ENCODE measurements at regions not wholly inside any gene's neighbourhood (a gene's known extent, or its start where the extent isn't known, plus 50 kb on each side); places are given as distances from the start of the nearest gene placed in this dataset.
A peak's percentile ranks its signal among the peaks of the same experiment; 100 is the strongest.

GRCh38 chr4:155530290-155530689 is 136.4 kb upstream of the GUCY1A1 start:
- in situ Hi-C loops (cut with HindIII; ENCODE audit: low pct_ligation_motif_present, low pct_unique_long_range_greater_than_20kb, low sequenced_read_pairs): no loop called here
- DNase-seq: no peak

GRCh38 chr4:155529716-155530115 is 136.9 kb upstream of the GUCY1A1 start:
- in situ Hi-C loops (cut with HindIII; ENCODE audit: low pct_ligation_motif_present, low pct_unique_long_range_greater_than_20kb, low sequenced_read_pairs): no loop called here
- no peak for DNase-seq

- peak; percentile 29 for DNase-seq
- in situ Hi-C loops (cut with HindIII; ENCODE audit: low pct_ligation_motif_present, low pct_unique_long_range_greater_than_20kb, low sequenced_read_pairs): no loop called here
Measured at GRCh38 chr4:155529272-155529671, 137.4 kb upstream of the GUCY1A1 start.

- in situ Hi-C loops (cut with HindIII; ENCODE audit: low pct_ligation_motif_present, low pct_unique_long_range_greater_than_20kb, low sequenced_read_pairs): no loop called here
- no peak for DNase-seq
Measured at GRCh38 chr4:155526452-155527169, 140.0 kb upstream of the GUCY1A1 start.

GRCh38 chr4:155524926-155525455 is 141.7 kb upstream of the GUCY1A1 start:
- in situ Hi-C loops (cut with HindIII; ENCODE audit: low pct_ligation_motif_present, low pct_unique_long_range_greater_than_20kb, low sequenced_read_pairs): no loop called here
- DNase-seq: no peak

GRCh38 chr4:155523358-155523757 is 143.3 kb upstream of the GUCY1A1 start:
- DNase-seq: no peak
- in situ Hi-C loops (cut with HindIII; ENCODE audit: low pct_ligation_motif_present, low pct_unique_long_range_greater_than_20kb, low sequenced_read_pairs): no loop called here

- in situ Hi-C loops (cut with HindIII; ENCODE audit: low pct_ligation_motif_present, low pct_unique_long_range_greater_than_20kb, low sequenced_read_pairs): no loop called here
- DNase-seq: no peak
Measured at GRCh38 chr4:155522201-155522600, 144.4 kb upstream of the GUCY1A1 start.

GRCh38 chr4:155521382-155521781 is 144.6 kb upstream of the MAP9 start:
- in situ Hi-C loops (cut with HindIII; ENCODE audit: low pct_ligation_motif_present, low pct_unique_long_range_greater_than_20kb, low sequenced_read_pairs): no loop called here
- DNase-seq: no peak

- DNase-seq: no peak
- in situ Hi-C loops (cut with HindIII; ENCODE audit: low pct_ligation_motif_present, low pct_unique_long_range_greater_than_20kb, low sequenced_read_pairs): no loop called here
Measured at GRCh38 chr4:155515444-155516075, 138.8 kb upstream of the MAP9 start.

- DNase-seq: no peak
- in situ Hi-C loops (cut with HindIII; ENCODE audit: low pct_ligation_motif_present, low pct_unique_long_range_greater_than_20kb, low sequenced_read_pairs): no loop called here
Measured at GRCh38 chr4:155514628-155515027, 137.9 kb upstream of the MAP9 start.

GRCh38 chr4:155512817-155513216 is 136.1 kb upstream of the MAP9 start:
- in situ Hi-C loops (cut with HindIII; ENCODE audit: low pct_ligation_motif_present, low pct_unique_long_range_greater_than_20kb, low sequenced_read_pairs): no loop called here
- DNase-seq: no peak

GRCh38 chr4:155512046-155512445 is 135.3 kb upstream of the MAP9 start:
- in situ Hi-C loops (cut with HindIII; ENCODE audit: low pct_ligation_motif_present, low pct_unique_long_range_greater_than_20kb, low sequenced_read_pairs): no loop called here
- no peak for DNase-seq

- no peak for DNase-seq
- in situ Hi-C loops (cut with HindIII; ENCODE audit: low pct_ligation_motif_present, low pct_unique_long_range_greater_than_20kb, low sequenced_read_pairs): no loop called here
Measured at GRCh38 chr4:155510771-155511170, 134.0 kb upstream of the MAP9 start.

GRCh38 chr4:155509555-155509954 is 132.8 kb upstream of the MAP9 start:
- in situ Hi-C loops (cut with HindIII; ENCODE audit: low pct_ligation_motif_present, low pct_unique_long_range_greater_than_20kb, low sequenced_read_pairs): no loop called here

GRCh38 chr4:155506745-155507144 is 130.0 kb upstream of the MAP9 start:
- in situ Hi-C loops (cut with HindIII; ENCODE audit: low pct_ligation_motif_present, low pct_unique_long_range_greater_than_20kb, low sequenced_read_pairs): no loop called here

More at GRCh38 chr4:155509555-155509954, 132.8 kb upstream of the MAP9 start:
- no peak for DNase-seq

GRCh38 chr4:155505321-155505720 is 128.6 kb upstream of the MAP9 start:
- in situ Hi-C loops (cut with HindIII; ENCODE audit: low pct_ligation_motif_present, low pct_unique_long_range_greater_than_20kb, low sequenced_read_pairs): no loop called here
- DNase-seq: no peak

More at GRCh38 chr4:155506745-155507144, 130.0 kb upstream of the MAP9 start:
- DNase-seq: no peak

GRCh38 chr4:155497306-155497705 is 120.5 kb upstream of the MAP9 start:
- DNase-seq: no peak
- in situ Hi-C loops (cut with HindIII; ENCODE audit: low pct_ligation_motif_present, low pct_unique_long_range_greater_than_20kb, low sequenced_read_pairs): no loop called here

GRCh38 chr4:155496294-155496626 is 119.5 kb upstream of the MAP9 start:
- no peak for DNase-seq
- in situ Hi-C loops (cut with HindIII; ENCODE audit: low pct_ligation_motif_present, low pct_unique_long_range_greater_than_20kb, low sequenced_read_pairs): no loop called here

- DNase-seq: no peak
- in situ Hi-C loops (cut with HindIII; ENCODE audit: low pct_ligation_motif_present, low pct_unique_long_range_greater_than_20kb, low sequenced_read_pairs): no loop called here
Measured at GRCh38 chr4:155495572-155496293, 119.0 kb upstream of the MAP9 start.

Data from ACHN (cell line).